Activated B cell treated with CpG ODN at 0.5 μM for 24 hours (primary cell): ENCODE measurements at regions not wholly inside any gene's neighbourhood (a gene's known extent, or its start where the extent isn't known, plus 50 kb on each side); places are given as distances from the start of the nearest gene placed in this dataset.

Experiments
- ATAC-seq: fragments of 200-7000 bp; cut with Tn5 transposase; one replicate; pipeline ENCODE4 v1.10.0; 2021; ENCODE audit warnings: low read depth, mild to moderate bottlenecking, moderate library complexity
- CTCF ChIA-PET: fragments of 350-600 bp; sonication (Branson Sonifier 250); formaldehyde crosslinking; loops from one replicate; lab custom pipeline; 2021; ENCODE audit warnings: antibody characterized with exemption; lab: Charles Lee
- POLR2A ChIA-PET: fragments of 350-600 bp; sonication (Branson Sonifier 250); formaldehyde crosslinking; loops from one replicate; lab custom pipeline; 2021; ENCODE audit warnings: antibody characterized with exemption; lab: Charles Lee
- DNase-seq: peaks from one replicate; pipeline ENCODE4 v3.0.0; 2022
- H3K27ac Mint-ChIP-seq: one replicate; pipeline ENCODE4 v1.8.0; 2020; ENCODE audit warnings: mixed read lengths
- H3K27me3 Mint-ChIP-seq: one replicate; pipeline ENCODE4 v1.8.0; 2021; ENCODE audit warnings: mixed read lengths
- H3K36me3 Mint-ChIP-seq: one replicate; pipeline ENCODE4 v1.8.0; 2021; ENCODE audit warnings: low read depth, mixed read lengths
- H3K4me1 Mint-ChIP-seq: one replicate; pipeline ENCODE4 v1.8.0; 2021; ENCODE audit warnings: mixed read lengths
- H3K4me3 Mint-ChIP-seq: one replicate; pipeline ENCODE4 v1.8.0; 2020; ENCODE audit warnings: mild to moderate bottlenecking, mixed read lengths
- H3K9me3 Mint-ChIP-seq: one replicate; pipeline ENCODE4 v1.8.0; 2020; ENCODE audit warnings: mixed read lengths
- intact Hi-C: fragments of 100-400 bp; cut with micrococcal nuclease; formaldehyde crosslinking; loops from one replicate; pipeline ENCODE4 v1.15.1; 2024
- TF ChIP-seq, protein P1 (sequence below): fragments of 200-600 bp; IDR thresholded peaks from one replicate; pipeline ENCODE4 v1.8.0; 2022; ENCODE audit warnings: antibody characterized with exemption, mild to moderate bottlenecking

DNA sequence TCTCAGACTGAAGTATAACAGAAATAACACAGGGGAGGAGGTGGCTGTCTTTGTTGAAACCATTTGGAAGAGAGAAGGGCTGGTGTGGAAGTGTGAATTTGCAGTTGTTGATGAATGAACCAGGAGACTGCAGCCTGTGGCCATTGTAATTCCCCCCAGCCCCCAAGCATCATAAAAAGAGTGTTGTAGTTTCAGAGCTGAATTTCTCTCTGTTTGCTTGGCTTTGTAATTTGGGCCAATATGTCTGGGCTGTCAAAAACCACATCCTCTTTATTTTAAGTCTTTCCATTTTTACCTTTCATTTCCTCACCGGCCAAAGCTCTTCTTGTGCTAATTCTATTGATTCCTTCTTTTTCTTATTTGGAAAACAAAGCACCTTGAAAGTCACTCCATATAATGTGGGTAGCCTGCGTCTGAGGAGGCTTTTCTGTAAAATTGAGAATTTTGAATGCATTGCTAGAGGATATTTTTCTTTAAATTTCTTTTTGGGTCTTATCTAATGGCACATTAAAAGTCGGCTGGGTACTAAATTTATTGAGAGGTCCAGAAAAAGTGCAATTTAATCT lies 383.3 kb downstream of the OSTF1 start:
- H3K4me3 Mint-ChIP-seq: no peak overlapping the region
- H3K36me3 Mint-ChIP-seq: no peaks in the 10 kb centered on the region
- H3K27ac Mint-ChIP-seq: no peak overlapping the region
- ChIA-PET POLR2A (no interaction called here), CTCF (no interaction called here)
- TF ChIP-seq, protein P1, sequence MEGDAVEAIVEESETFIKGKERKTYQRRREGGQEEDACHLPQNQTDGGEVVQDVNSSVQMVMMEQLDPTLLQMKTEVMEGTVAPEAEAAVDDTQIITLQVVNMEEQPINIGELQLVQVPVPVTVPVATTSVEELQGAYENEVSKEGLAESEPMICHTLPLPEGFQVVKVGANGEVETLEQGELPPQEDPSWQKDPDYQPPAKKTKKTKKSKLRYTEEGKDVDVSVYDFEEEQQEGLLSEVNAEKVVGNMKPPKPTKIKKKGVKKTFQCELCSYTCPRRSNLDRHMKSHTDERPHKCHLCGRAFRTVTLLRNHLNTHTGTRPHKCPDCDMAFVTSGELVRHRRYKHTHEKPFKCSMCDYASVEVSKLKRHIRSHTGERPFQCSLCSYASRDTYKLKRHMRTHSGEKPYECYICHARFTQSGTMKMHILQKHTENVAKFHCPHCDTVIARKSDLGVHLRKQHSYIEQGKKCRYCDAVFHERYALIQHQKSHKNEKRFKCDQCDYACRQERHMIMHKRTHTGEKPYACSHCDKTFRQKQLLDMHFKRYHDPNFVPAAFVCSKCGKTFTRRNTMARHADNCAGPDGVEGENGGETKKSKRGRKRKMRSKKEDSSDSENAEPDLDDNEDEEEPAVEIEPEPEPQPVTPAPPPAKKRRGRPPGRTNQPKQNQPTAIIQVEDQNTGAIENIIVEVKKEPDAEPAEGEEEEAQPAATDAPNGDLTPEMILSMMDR: no peak
- no peaks in the 10 kb centered on the region for H3K4me1 Mint-ChIP-seq
- H3K9me3 Mint-ChIP-seq: no peaks in the 10 kb centered on the region
- intact Hi-C loops: no loop called here
- H3K27me3 Mint-ChIP-seq: no peaks in the 10 kb centered on the region
- DNase-seq (no peak), ATAC-seq (no peak)

- Mint-ChIP-seq H3K9me3 (no peaks in the 10 kb centered on the region), H3K27ac (no peak overlapping the region), H3K27me3 (no peaks in the 10 kb centered on the region), H3K4me1 (no peaks in the 10 kb centered on the region), H3K36me3 (no peaks in the 10 kb centered on the region), H3K4me3 (no peak overlapping the region)
- no peak for ATAC-seq
- TF ChIP-seq, protein P1: no peak
- ChIA-PET CTCF (no interaction called here), POLR2A (no interaction called here)
- intact Hi-C loops: no loop called here
- DNase-seq: no peak
These were observed 394.3 kb downstream of the OSTF1 start for GRCh38 chr9:75482566-75482965.

GRCh38 chr9:75483636-75484035 lies 395.3 kb downstream of the OSTF1 start:
- no peak overlapping the region for H3K4me3 Mint-ChIP-seq
- no peak for DNase-seq
- H3K27ac Mint-ChIP-seq: no peak overlapping the region
- TF ChIP-seq, protein P1: no peak
- ChIA-PET POLR2A (no interaction called here), CTCF (no interaction called here)
- intact Hi-C loops: no loop called here
- H3K4me1 Mint-ChIP-seq: no peaks in the 10 kb centered on the region
- ATAC-seq: no peak
- H3K27me3 Mint-ChIP-seq: no peaks in the 10 kb centered on the region
- H3K36me3 Mint-ChIP-seq: no peaks in the 10 kb centered on the region
- H3K9me3 Mint-ChIP-seq: no peaks in the 10 kb centered on the region

- Mint-ChIP-seq H3K36me3 (no peaks in the 10 kb centered on the region), H3K27ac (no peak overlapping the region), H3K4me1 (no peaks in the 10 kb centered on the region), H3K4me3 (no peak overlapping the region), H3K27me3 (no peaks in the 10 kb centered on the region), H3K9me3 (peaks cover 4% of the 10 kb centered on the region)
- ATAC-seq (no peak), DNase-seq (no peak)
- TF ChIP-seq, protein P1: no peak
- POLR2A ChIA-PET: no interaction called here
- intact Hi-C loops: no loop called here
- CTCF ChIA-PET: no interaction called here
These were observed 399.8 kb downstream of the OSTF1 start for GRCh38 chr9:75487856-75488718.

DNA sequence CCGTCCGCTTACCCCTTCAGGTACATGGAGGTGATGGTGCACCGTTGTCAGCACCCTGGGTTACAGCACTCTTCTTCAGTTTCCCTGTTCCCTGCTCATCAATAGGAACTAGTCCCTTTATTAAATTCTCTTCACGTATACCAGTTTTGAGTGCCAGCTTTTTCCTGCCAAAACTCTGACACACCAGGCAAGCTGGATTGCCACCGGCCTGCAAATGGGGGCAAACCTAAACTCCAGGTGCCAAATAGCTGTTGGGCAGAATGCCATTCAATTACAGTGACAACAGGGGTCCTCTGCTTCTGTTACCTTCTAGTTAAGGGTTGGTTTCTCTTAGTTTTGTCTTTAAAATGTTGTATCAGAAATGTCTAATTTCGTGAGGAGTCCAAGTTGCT lies 400.4 kb downstream of the OSTF1 start:
- POLR2A ChIA-PET: no interaction called here
- DNase-seq: no peak
- no peaks in the 10 kb centered on the region for H3K36me3 Mint-ChIP-seq
- H3K27me3 Mint-ChIP-seq: no peaks in the 10 kb centered on the region
- CTCF ChIA-PET: no interaction called here
- no peak for ATAC-seq
- H3K27ac Mint-ChIP-seq: no peak overlapping the region
- H3K4me3 Mint-ChIP-seq: no peak overlapping the region
- no peaks in the 10 kb centered on the region for H3K4me1 Mint-ChIP-seq
- peaks cover 4% of the 10 kb centered on the region for H3K9me3 Mint-ChIP-seq
- TF ChIP-seq, protein P1: no peak
- intact Hi-C loops: no loop called here
